HG03442 (cell line): ENCODE measurements at regions not wholly inside any gene's neighbourhood (a gene's known extent, or its start where the extent isn't known, plus 50 kb on each side); places are given as distances from the start of the nearest gene placed in this dataset.
"Not testable (repeated sequence)": the region's sequence is repeated elsewhere in the genome, so short reads cannot be mapped to it uniquely, and the experiment has no call there.

ENCODE experiments used
- ATAC-seq: cut with Tn5 transposase; IDR thresholded peaks from one replicate; pipeline ENCODE4 v1.9.1; 2021; ENCODE audit warnings: mild to moderate bottlenecking, moderate library complexity; ENCODE audit not compliant: unreplicated experiment

DNA sequence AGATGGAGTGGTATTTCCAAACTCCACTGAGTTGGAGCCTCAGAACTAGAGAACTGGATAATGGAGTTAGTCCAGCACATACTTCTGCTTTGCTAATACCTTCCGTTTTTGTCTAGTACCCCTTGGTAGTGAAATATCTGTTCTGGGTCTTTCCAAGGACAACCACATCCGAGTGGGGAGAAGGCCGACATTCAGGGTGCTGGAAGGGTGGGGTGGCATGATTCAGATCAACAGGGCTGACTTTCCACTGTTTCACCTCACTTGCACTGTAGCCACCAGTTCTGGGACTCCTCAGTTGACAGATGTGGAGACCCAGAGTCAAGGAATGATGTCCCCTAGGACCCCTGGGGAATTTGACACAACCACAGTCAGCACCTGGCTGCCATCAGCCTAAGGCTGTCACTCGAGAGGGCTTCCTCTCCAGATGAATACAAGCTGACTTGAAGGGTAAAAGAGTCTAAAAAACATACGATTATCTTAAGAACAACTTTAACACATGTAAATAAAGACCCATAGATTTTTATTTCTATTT, 84.8 kb upstream of the HNF1B start:
- ATAC-seq: no peak

DNA sequence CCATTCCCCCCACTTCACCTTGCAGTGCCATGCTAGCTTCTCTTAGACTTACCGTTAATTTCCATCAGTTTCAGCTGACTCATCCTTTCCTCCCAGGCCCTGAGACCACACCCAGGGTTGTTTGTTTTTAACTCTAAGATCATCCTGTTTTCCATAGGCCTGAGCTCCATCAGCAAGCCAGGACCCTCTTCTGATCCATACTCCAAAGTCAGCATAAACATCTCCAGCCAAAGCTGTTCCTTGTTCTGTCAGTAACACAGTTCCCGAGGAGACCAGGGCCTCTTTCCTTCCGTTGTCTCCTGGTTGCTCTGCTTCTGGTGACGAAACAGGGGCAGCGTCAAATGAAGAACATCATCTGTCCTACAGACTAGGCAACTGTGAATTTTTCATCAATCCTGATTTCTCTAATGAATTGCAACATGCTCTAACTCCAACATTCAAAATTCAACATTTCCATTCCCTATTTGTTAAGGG, 83.8 kb upstream of the HNF1B start:
- ATAC-seq: no peak

DNA sequence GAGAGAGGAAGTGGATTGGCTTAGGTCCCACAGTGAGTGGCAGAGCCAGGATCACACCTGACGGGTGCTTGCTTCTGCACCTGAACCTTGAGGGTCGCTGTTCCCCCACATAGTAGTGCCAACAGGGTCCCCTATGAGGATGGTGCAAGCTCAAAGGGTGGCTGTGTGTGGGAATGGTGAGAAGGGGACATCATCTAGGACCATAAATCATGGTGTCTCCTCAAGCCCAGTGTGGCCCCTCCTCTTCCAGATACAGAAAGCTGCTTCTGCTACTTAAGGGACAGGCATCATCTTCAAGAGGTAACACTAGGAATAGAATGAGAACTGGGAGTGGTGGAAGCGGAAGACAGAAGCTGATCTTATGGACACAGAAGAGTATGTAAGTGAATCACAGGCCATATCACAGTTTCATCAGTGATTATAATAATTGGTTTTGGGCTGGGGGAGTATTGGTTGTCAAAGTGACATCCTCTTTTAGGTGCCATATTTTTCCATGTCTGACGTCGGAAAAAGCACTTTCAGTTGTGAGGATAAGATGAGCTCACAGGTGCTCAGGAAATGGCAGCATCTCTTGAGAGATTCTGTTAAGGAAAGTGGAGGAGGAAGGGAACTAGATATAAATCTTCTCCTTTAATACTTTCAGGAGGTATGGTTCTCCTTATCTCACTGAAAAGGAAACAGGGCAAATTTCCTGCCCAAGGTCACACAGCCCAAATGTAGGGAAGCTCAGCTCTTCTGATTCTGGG, 83.2 kb upstream of the HNF1B start:
- no peak for ATAC-seq

DNA sequence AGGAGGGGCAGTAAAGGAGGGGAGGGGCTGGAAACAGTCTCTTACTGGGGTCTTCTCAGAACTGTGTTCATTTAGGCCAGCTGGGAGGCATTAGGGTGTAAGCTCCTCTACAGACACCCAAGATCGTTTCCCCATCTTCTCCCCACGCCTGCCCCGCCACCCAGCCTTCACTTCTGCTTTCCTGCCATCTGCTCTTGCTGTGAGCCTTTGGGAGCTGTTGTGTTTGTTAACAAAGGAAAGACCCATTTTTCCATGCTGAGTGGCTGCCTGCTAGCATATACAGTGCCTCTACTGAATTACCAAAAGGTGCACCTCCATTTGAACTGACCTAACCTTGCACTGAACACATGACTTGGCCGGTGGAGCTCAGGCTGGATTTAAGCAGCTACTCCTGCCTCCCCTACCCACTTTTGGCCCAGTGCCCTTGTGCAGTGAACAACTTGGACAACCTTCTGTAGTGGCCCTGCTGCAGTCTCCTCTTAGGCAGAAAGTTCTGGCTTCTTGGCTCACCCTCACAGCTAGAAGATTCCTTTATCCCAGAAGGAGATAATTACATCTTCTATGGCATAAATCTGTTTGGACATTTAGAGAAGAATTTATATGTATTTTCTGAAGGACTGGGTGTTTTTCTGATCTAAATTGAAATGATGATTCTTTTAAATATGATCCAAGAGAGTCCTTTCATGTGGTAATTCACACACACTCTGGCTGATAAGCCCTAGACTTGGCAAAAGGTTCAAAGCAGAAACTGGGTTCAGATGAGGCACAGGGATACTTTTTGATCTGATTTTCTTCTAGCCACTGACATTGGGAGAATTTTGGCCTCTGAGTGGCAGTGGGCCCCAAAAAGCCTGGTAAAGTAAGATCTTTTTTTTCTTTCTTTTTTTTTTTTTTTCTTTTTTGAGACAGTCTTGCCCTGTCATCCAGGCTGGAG, 81.9 kb upstream of the HNF1B start:
- no peak for ATAC-seq

DNA sequence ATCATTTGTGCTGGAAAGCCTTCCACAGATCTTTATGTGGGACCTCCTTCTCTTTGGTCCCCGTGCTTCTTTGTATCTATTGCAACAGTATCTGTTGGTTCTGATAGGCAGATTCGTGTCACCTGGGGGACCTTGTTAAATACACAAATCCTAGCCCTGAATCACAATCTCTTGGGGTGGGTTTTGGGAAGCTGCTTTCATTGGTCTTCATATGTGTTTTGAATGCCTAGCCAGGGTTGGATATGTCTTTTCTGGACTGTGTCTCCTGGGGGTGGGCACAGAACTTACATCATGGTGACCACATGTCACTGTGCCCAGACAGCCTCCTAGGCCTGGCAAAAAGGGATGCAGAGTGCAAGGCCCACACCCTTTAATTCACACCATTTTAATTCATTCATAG, 81.0 kb upstream of the HNF1B start:
- no peak for ATAC-seq

DNA sequence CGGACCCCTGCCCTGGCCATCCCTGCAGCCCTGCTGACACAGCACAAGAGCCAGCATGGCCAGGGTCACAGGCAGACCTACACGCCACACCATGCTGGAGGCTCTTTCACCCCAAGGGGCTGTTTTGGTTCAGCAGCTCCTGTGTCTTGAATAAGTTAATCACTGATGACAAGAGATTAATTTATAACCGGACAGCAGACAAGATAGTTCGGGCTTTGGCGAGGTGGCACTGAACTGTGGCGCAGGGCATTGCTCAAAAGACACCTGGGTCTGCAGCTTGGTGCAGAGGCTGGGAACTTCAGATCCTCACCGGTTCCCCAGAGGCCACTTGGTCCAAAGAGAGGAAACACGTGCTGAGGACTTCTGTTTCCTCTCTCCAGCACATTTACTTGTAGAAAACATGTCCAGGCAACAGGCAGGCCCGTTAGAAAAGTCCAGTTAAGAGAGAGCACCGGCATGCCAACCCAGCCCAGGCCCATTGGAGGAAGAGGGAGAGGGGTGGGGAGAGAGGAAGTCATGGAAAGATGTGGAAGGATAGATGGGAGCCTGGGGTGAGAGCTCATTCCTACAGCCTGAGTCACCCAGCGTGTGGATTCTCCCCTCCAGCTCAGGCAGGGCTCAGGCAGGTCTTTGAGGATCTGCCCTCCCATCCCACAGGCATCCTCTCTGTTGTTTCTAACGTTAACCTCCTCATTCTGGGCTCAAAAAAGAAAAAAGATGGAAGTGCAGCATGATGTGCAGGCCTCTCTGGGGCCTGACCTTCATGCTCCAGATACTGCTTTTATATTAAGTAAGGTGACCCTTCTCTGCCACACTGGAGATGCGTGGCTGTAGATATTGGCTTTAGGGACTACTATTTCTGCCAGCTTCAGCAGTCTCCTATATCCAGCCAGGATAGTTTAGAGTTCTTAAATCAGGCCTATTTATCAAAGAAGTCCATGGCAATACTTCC, 80.0 kb upstream of the HNF1B start:
- ATAC-seq: no peak

DNA sequence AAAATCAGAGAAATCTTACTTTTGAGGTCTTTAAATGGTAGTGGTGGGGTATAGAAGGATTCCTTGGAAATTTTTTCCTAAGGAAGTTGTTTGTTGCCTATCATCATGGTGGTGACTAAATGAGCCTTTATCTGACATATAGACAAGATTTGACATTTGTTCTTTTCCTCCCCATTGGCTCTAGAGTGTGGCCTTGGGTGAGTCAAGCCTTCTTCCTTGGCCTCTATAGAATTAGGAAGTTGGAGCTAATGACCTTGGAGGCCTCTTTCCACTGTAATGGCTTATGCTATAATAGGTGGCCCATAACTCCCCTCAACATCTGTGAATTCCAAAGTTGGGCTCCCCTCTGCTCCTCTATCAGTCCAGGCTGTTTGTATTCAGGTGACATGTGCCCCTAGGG, 79.1 kb upstream of the HNF1B start:
- ATAC-seq: no peak

DNA sequence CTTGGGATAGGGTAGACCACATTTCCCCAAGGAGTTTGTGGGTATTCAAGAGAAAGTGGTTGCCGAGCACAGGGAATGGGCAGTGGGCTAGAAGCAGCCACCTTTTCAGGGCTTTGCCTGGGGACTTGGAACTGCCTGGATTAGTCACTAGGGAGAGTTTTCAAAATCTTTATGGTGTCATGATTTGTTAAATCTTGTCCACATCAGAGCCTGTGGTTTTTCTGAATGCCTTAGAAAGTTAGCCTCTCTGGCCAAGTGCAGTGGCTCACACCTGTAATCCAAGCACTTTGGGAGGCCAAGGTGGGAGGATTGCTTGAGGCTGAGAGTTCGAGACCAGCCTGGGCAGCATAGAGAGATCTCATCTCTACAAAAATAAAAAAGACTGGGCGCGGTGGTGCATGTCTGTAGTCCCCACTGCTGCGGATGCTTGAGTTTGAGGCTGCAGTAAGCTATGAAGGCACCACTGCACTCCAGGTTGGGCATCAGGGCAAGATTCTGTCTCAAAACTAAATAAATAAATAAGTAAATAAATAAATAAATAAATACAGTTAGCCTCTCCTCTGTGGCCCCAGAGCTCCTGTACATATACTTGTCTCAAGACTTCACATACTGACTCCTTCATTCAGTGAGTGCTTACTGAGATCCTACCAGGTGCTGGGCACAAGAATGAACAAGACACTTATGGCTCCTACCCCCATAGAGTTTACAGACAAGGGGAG, 76.3 kb upstream of the HNF1B start:
- ATAC-seq: no peak

DNA sequence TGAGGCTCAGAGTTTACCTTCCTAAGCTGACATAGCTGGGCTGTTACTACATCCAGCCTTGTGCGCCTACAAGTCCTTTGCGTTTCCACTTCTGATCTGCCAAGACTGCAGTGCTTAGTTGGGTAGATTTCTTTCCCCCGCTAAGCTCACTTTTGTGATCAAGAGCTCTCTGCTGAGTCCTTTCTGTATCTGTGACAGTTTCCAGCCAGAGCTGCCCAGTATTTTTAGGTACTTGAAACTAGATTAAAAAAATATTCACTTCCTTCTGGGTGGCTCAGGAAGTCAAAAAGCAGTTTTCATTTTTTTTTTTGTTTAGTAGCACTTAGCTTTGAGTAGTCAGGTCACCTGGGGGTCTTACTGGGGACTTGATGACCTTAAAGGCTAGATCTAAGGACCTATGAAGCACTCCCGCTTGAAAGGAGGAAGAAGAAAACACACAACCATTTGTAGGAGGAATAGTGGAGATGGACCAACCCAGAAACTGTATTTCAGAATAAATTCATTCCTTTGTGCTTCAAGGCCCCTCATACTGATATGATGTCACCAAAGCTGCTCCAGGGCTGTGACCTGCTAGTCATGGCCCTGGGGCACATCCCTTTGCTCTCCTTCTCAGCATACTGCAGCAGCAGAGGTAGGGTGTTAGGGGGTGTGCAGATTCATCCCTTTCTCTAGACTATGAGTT, 75.6 kb upstream of the HNF1B start:
- no peak for ATAC-seq

DNA sequence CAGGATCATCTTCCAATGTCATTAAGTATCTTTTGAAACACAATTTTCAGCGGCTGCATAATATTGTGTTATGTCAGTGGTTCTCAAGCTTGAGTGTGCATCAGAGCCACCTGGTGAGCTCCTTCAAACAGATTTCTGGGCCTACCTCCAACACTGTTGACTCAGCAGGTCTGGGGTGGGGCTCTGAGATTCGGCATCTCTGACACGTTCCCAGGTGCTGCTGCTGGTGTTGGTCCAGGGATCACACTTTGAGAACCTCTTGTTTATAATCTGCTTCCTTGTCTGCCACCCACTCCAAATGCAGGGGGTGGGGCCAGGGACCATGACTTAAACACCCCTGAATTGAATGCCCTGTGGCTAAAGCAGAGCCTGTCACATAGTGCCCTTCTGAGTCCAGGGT, 73.8 kb upstream of the HNF1B start:
- no peak for ATAC-seq

DNA sequence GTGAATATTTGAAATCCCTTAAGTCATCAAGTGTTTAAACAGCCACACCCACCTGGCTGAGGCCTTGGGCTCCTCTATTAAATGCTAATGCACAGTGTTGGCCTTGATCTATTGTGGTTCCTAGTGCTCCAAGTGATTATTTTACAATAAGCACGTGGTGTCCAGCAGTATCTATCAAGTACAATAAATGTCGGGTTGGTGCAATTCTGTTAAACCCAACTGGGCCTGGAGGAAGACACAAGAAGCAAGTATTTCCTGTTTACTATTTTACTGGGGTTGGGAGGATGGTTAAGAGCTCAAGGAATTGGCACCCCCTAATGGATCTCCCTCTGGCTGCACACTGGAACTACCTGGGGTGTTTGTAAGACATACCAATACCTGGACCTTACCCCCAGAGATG, 72.1 kb upstream of the HNF1B start:
- ATAC-seq: no peak

DNA sequence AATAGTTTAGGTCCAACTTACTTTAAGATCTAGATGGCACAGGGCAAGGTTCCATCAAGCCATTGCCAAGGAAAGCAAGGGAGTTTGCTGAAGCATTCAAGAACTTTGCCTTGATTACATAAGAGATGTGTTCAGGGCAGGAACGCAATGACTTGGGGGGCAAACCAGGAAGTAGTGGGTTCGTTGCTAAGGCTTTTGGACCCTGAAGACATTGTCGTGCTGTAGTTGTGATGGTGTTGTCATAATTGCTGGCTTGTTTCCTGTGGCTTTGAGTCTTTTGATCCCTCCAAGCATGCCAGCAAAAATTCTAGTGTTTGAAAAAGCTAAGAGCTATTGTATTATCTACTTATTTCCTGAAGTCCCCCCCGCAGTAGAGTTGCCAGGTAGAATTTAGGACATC, 70.7 kb upstream of the HNF1B start:
- ATAC-seq: no peak

DNA sequence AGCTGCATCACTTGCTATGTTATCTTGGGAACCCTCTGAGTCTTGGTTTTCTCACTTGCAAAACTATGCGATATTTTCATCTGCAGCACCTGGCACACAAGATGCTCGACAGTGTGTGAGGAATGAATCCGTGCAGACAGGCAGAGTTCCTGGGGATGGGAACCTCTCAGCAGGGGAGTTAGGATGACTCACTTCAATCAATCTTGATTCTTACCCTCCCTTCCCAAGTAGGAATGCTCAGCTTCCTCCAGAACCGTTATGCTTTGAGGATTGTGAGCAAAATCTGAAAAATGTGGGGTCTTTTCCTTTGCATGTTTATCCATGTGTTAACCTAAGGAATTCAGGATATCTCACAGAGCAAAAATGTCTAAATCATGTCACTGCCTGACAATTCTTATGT, 68.9 kb upstream of the HNF1B start:
- ATAC-seq: no peak

DNA sequence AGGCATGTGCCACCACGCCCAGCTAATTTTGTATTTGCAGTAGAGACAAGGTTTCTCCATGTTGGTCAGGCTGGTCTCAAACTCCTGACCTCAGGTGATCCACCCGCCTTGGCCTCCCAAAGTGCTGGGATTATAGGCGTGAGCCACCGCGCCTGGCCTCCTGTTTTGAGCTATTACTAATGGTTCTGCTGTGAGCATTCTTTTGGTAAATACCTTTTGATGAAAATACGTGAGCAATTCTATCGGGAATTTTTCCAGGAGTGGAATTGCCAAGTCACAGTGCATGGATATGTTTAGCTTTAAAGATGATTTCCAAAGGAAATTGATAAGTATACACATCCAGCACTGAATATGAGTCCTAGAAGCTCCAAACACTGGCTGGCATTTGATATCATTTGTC, 64.0 kb upstream of the HNF1B start:
- not testable (repeated sequence) for ATAC-seq

DNA sequence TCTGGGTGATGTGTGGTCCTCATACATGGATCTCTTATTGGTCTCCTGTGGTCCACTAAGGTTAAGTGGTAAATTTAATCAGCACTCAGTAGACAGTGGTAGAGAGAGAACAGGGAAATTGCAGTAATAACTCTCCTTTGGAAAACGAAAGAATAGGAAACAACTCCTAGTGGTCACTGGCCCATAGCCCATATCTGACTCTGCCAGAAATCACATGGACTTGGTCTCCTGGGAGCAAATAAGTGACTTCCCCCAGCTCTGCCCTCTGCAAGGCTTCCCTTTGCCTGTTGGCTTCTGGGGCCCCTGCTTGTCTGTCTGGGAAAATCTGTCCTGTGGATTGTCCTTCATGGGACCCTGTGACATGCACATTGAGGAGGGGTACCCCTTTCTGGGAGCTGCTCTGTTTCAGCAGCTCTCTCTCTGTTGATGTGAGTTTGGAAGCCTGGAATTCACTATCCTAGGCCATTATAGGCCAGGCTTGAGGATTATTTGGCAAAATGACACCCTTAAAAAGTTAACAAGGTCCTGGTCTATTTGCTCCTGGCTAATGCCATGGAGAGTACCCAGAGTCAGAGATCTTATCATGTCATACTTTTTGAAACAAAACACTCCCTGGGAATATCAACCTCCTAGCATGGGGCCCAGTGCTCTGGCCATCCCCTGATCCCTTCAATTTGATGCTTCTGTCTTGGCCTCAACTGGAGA, 58.0 kb upstream of the HNF1B start:
- no peak for ATAC-seq

DNA sequence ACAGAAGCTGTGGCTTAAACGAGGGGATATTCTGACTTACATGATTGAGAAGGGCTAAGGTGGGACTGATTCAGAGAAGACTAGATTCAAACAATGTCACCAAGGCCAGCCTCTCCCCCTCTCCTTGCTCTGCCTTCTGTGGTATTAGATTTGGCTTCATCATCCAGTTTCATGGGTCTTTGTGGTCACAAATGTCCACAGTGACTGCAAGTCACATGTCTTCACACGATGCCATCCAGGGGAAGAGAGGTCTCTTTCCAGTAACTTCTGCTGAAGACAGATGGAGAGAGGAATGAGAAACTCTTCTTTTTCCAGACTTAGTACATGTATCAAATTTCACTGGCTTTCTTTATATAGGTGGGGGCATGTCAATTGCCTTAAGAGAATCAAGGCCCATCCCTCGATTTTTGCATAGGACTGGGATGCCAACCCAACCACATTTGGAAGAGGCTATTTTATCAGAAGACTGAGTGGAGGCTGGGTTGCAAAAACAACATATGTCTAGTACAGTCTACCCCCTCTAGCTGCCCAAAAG, 57.3 kb upstream of the HNF1B start:
- no peak for ATAC-seq

DNA sequence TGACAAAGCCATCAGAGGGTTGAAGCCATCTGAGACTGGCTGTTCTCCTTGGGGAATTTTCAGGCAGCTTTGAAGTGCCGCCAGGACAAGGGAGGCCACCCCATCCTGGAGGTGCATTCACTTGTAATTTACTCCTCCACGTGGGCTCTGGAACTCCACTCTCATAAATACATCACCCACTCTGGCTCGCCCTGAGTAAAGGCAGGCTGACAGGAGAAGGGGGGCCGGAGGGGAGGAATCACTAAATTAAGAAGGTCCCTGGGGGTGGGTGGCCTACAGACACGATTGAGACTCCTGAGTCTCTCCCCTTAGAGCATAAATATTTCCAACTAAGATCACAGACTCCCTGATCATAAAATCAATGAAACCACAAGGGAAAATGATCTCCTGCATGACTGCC, 56.3 kb upstream of the HNF1B start:
- no peak for ATAC-seq

DNA sequence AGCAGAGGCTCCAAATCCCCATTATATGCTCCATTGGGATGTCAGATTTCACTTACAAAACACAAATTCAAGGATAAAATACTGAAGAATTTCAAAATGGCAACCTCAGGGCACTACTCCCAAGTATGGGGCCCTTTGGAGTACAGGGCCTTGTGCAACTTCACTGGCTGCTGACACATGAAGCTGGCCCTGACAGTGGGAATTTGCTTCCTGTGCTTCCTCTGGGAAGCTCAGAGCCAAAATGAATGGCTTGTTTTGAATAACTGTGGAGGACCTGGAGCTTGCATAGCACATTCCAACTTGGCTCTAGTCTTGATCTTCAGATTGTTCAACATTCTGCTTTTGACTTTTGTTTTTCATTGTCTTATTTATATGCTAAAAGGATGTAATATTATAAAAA, 52.3 kb upstream of the HNF1B start:
- no peak for ATAC-seq

DNA sequence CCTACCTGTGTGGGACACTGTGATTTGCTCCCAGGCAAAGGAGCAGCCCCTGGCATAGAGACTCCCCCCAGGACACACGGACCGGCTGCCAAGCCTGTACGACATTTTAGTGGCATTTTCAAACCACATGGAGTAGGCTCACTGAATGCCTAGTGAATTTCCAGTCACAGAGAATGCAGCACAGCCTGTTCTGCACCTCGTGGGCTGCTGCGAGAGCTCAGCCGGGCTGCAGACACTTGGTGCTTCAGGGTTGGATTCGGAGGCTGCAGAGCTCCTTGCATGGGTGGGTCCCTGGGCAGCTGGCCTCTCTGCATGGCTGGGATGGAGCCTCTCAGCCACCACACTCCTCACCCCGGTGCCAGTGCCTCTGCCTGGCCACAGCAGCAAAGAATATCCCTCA, 51.2 kb upstream of the HNF1B start:
- no peak for ATAC-seq
